ENCODE measurements at regions not wholly inside any gene's neighbourhood (a gene's known extent, or its start where the extent isn't known, plus 50 kb on each side); places are given as distances from the start of the nearest gene placed in this dataset.

- intact Hi-C loops (cut with DNase I), result no loop called here
- peak in 1 of 3 donors; percentile 11 for DNase-seq
- TF ChIP-seq CTCF (IDR thresholded peaks at IDR 0.05) (no peak), POLR2A (IDR thresholded peaks at IDR 0.05) (no peak)
These were observed 94.3 kb downstream of the OAT start for GRCh38 chr10:124324451-124324850.

DNA sequence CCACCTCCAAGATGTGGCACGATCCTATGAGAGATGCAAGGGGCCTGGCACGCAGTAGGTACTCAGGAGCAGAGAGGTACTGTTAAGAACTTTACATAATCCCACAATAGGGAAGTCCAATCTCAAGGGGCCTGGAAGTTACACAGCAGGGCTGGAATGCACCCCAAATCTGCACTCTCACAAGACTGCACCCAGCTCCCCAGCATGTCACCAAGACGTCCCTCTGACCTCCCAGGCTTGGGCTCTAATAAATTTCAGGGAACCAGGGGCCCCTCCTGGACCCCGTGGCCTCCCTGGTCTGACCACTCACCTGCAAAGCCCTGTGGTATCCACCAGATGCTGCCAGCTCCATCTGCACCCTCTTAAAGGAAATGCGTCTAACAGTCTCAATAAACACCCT, 94.9 kb downstream of the OAT start:
- peak in 1 of 3 donors; percentile 33 for DNase-seq
- intact Hi-C loops (cut with DNase I), result no loop called here

More at GRCh38 chr10:124324451-124324850, 94.3 kb downstream of the OAT start:
- WGBS (ENCODE audit: insufficient coverage, low coverage, low lambda C conversion rate, missing lambda C conversion rate), result 46% methylated on average over 2 of the region's 6 CpGs
- H3K36me3 ChIP-seq, result no peaks in the 10 kb centered on the region
- H3K27ac ChIP-seq, result no peak overlapping the region
- H3K4me1 ChIP-seq, result no peaks in the 10 kb centered on the region
- H3K9me3 ChIP-seq, result no peaks in the 10 kb centered on the region
- no peak overlapping the region for H3K4me3 ChIP-seq
- no peaks in the 10 kb centered on the region for H3K27me3 ChIP-seq
- ATAC-seq, result no peak

GRCh38 chr10:124323111-124323725, 95.5 kb downstream of the OAT start:
- TF ChIP-seq CTCF (IDR thresholded peaks at IDR 0.05) (no peak), POLR2A (IDR thresholded peaks at IDR 0.05) (no peak)
- DNase-seq (peak in 1 of 3 donors; percentile 36), ATAC-seq (no peak)
- no peaks in the 10 kb centered on the region for H3K4me1 ChIP-seq
- no peaks in the 10 kb centered on the region for H3K9me3 ChIP-seq
- WGBS (ENCODE audit: insufficient coverage, low coverage, low lambda C conversion rate, missing lambda C conversion rate), result 52% methylated on average over 6 of the region's 11 CpGs
- no peaks in the 10 kb centered on the region for H3K36me3 ChIP-seq
- H3K27ac ChIP-seq, result no peak overlapping the region
- no peaks in the 10 kb centered on the region for H3K27me3 ChIP-seq
- intact Hi-C loops (cut with DNase I), result no loop called here
- no peak overlapping the region for H3K4me3 ChIP-seq

More for the DNA sequence above, 94.9 kb downstream of the OAT start:
- H3K4me3 ChIP-seq, result no peak overlapping the region
- TF ChIP-seq CTCF (IDR thresholded peaks at IDR 0.05), result no peak
- no peak for TF ChIP-seq POLR2A (IDR thresholded peaks at IDR 0.05)
- no peaks in the 10 kb centered on the region for H3K9me3 ChIP-seq
- no peaks in the 10 kb centered on the region for H3K27me3 ChIP-seq
- H3K36me3 ChIP-seq, result no peaks in the 10 kb centered on the region
- no peaks in the 10 kb centered on the region for H3K4me1 ChIP-seq
- 50% methylated on average over 1 of the region's 5 CpGs for WGBS (ENCODE audit: insufficient coverage, low coverage, low lambda C conversion rate, missing lambda C conversion rate)
- no peak overlapping the region for H3K27ac ChIP-seq
- no peak for ATAC-seq

GRCh38 chr10:124322191-124322980, 96.3 kb downstream of the OAT start:
- TF ChIP-seq POLR2A (IDR thresholded peaks at IDR 0.05) (no peak), CTCF (IDR thresholded peaks at IDR 0.05) (no peak)
- peak in 1 of 3 donors; percentile 39 for DNase-seq
- WGBS (ENCODE audit: insufficient coverage, low coverage, low lambda C conversion rate, missing lambda C conversion rate), result 65% methylated on average over 14 of the region's 18 CpGs
- intact Hi-C loops (cut with DNase I), result no loop called here
- Histone ChIP-seq H3K27me3 (no peaks in the 10 kb centered on the region), H3K27ac (no peak overlapping the region), H3K4me3 (no peak overlapping the region), H3K9me3 (no peaks in the 10 kb centered on the region), H3K36me3 (no peaks in the 10 kb centered on the region), H3K4me1 (no peaks in the 10 kb centered on the region)
- ATAC-seq, result no peak
